KBM-7 (cell line): ENCODE measurements at regions not wholly inside any gene's neighbourhood (a gene's known extent, or its start where the extent isn't known, plus 50 kb on each side); places are given as distances from the start of the nearest gene placed in this dataset.

Experiments
- DNase-seq: peaks from one replicate; pipeline ENCODE4 v3.0.0-alpha.2; 2015
- in situ Hi-C: fragments of 300-500 bp; cut with MboI; formaldehyde crosslinking; loops from 2 replicates; pipeline ENCODE4 v1.14.3; 2020; ENCODE audit warnings: low sequenced_read_pairs, low pct_unique_long_range_greater_than_20kb, mixed read lengths

DNA sequence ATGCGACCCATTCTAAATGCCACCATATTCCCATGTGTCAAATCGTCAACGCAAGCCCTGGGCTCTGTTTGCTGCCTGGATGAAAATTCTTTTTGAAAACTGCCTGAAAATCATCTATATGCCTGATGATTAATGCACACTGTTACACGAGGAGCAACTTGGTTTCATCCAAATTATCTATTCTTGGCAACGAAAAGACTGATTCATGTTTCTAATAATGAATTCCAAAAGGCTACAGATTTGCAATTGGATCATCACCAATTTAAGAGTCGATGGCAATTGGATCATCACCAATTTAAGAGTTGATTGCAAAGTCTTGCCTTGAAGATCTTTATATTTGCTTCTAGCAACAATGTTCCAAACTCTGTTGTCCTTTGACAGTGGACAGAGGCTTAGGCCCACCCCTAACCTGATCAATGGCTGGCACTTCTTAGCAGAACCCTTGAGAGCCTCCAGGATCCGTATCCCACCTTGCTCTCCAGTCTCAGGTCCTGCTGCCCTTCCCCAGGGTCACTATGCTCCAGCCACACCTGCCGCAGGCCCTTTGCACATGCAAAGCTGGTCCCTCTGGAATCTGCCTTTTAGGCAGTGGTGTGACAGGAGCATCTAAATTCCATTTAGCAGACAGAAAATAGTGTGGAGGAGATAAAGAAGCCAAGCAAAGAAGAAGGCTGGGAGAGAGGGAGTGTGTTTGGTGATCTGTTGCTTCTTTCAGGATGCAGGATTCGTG lies 460.9 kb upstream of the SULF2 start:
- in situ Hi-C loops = no loop called here
- no peak for DNase-seq

DNA sequence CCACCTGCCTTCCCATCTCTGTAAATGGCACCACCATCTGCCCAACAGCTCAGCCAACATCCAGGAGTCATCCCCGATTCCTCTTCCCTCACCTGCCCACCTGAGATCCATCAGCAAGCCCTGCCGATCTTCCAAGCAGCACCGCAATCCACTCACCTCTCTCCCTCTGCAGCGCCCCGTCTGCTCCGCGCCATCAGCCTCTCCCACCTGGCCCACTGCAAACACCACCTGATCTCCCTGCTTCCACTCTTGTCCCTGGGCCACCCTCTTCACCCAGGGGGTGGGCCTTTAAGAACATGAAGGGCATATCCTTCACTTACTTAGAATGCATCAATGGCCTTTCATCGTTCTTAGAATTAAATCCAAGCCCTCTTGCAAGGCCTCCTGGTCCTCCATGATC lies 457.3 kb upstream of the SULF2 start:
- no peak for DNase-seq
- in situ Hi-C loops = no loop called here

DNA sequence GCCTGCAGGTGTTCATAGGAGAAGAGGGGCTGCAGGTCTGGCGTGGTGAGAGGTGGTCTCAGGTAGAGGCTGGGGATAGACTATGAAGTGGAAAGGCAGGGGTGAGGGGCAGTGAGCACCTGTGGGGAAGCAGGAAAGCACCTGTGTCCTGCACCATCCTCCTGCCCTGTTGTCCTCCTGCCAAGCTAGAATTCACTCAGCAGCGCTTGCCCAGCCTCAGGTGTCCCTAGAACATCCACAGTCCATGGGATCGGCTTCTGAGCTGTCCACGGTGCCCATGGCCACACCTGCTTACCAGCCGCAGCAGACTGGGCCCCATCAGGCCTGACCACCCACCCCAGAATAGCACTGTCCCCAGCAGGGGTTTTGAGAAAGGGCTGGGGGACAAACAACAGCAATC lies 456.2 kb upstream of the SULF2 start:
- in situ Hi-C loops = no loop called here
- no peak for DNase-seq

DNA sequence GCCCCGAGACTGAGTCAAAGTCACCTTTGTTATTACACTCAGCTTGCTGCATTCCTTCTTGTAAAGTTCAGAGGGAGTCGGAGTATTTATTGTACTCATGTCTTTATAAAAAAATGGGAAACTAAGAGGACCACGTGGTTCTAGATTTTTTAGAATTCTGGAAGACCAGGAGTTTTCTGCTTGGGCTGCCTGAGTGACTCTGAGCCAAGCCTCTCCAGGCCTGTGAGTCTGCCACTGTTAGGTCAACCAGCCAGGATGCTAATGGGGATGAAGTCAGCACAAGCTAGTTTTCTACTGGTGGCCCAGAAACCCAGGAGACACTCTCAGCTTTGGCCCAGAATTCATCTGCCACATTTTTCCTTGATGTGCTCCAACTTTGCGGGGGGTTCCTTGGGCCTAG lies 453.5 kb upstream of the SULF2 start:
- in situ Hi-C loops = no loop called here
- no peak for DNase-seq

DNA sequence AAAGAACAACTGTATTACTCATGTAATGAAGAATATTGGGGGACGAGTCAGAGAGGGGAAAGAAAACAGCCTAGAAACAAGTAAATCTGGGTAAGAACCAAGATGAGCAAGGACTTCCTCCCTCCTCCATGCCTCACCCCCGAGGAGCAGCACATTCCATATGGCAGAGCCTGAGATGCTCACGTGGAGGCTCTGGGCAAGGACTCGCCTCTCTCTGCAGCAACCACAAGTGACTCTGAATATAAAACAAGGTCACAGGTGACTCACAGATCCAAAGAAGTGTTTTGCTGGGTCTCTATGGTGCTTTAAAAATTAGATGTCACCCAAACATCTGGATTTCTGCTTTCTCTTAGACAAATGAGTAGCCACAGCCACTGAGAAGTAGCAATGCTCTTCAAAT lies 453.0 kb upstream of the SULF2 start:
- in situ Hi-C loops = no loop called here

DNA sequence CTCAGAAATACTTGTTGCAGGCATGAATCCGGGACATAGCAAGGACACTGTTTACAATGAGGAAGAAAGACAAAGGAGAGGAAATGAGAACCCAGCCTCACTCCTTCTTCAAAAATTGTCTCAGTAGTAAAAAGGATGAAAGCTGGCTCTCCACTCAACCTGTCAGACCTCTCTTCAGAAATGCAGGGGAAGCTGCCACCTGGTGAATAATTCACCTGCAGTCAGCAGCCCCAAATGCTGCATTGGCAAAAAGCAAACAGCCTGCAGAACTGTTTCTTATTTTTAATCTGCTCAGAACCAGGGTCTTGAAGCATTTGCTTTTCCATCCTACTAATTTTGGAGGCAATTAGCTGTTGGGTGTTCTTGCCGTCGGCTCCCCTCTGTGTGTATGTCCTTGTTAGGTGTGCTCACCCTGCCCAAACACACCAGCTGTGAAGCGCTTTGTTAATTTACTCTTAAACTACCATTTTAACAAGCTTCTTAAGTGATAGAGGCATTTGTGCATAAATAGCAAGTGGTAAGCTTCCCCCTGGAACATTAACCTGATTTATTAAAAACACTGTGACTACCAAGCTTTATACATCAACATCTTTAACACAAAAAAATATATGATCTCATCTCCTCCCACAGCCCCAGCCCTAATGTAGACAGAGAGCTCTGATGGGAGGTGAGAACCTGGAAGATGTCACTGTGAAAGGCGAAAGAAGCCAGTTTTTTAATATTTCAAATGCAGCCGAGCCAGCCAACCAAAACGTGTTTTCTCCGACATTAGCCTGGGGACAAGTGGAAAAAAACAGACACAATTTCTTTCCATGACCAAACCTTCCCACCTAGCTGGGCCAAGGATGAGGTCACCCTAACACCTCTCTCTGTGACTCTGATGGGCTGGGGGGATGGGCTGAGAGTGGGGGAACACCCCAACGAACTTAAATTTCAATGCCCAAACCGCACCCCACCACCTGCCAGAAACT lies 451.0 kb upstream of the SULF2 start:
- in situ Hi-C loops = no loop called here
- no peak for DNase-seq

More for the DNA sequence above, 453.0 kb upstream of the SULF2 start:
- DNase-seq = no peak

DNA sequence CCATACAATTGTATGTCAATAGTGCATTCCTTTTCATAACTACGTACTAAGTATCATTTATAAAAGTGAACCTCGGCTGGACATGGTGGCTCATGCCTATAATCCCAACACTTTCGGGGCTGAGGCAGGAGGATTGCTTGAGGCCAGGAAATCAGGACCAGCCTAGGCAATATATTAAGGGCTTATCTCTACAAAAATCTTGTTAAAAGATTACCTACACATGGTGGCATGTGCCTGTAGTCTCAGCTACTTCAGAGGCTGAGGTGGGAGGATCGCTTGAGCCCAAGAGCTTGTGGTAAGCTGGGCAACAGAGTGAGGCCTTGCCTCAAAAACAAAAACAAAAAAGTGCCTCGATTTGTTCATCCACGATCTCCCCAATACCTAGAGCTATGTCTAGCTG lies 449.7 kb upstream of the SULF2 start:
- in situ Hi-C loops = no loop called here
- DNase-seq = no peak

DNA sequence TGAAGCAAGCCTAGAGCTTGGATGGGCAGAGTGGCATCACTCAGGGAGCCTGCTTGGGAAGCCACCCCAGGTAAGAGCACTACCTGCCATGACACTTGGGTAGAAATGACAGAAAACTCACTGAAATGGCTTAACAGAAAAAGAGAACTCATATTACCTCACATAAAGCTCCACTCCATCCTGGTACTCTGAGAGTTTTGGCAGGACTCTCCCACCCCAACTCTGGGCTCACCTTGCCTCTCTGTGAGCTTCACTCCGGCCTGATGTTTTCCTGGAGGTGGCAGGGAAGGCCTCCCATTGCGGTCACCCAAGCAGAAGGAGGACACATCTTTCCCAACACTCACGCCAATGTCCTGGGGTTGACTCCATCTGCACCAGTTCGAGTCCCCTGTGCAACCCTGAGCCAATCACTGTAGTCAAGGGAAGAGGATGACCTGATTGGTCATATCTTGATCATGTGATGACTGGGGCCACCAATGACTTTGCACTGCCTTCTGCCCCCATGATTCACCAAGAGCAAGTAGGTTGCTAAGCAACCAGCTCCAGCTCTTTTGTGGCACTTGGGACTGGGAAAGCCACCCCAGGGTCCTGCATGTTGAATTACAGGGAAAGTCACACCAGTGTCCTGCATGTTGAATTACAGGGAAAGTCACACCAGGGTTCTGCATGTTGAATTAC lies 446.1 kb upstream of the SULF2 start:
- DNase-seq = no peak
- in situ Hi-C loops = no loop called here

DNA sequence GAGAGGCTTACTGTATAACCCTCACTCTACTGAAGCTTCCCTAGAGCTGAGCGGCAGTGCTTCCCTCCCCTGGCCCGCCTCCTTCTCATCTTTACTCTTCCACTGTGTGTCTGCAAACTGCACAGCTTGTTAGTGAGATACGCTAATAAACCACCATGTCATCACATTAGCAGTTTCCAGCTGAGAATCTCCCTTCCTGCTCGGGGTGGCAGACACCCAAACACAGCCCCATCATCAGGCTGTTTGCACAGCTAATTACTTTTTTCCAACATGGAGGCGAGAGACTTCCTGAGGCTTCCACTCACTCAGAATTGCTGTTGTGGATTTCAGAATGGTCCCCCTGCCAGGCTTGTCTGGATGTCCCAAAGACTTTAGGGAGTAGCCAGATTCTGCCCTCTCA lies 444.9 kb upstream of the SULF2 start:
- in situ Hi-C loops = no loop called here
- no peak for DNase-seq

DNA sequence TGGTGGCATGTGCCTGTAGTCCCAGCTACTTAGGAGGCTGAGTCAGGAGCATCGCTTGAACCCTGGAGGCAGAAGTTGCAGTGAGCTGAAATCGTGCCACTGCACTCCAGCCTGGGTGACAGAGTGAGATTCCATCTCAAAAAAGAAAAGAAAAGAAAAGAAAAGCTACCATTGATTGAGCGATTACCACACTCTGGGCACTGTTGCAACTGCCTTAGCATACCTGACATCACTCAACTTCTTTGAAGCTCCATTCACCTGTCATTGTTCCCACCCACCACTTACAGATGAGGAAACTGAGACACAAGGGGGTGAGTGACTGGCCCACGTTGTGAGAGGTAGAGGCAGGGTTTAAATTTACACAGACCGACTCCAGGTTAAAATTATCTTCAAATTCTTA lies 442.1 kb upstream of the SULF2 start:
- no peak for DNase-seq
- in situ Hi-C loops = no loop called here

DNA sequence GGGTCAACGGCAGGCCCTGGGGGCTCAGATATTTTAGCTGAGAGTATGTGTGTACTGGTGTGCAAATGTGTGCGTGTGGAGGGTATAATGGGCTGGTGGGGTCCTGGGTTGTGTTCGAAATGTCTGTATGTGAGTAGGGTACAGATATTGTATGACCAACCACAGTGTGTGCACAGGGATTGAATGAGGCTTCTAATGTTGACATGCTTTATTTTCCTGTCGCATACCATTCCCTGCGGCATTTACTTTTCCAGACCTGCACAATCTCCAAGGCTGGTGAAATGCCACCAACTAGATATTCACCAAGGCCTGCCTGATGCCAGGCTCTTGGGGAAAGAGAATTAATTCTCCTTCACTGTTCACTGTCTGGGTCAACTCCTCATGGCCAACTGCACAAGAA lies 441.4 kb upstream of the SULF2 start:
- in situ Hi-C loops = no loop called here
- no peak for DNase-seq

DNA sequence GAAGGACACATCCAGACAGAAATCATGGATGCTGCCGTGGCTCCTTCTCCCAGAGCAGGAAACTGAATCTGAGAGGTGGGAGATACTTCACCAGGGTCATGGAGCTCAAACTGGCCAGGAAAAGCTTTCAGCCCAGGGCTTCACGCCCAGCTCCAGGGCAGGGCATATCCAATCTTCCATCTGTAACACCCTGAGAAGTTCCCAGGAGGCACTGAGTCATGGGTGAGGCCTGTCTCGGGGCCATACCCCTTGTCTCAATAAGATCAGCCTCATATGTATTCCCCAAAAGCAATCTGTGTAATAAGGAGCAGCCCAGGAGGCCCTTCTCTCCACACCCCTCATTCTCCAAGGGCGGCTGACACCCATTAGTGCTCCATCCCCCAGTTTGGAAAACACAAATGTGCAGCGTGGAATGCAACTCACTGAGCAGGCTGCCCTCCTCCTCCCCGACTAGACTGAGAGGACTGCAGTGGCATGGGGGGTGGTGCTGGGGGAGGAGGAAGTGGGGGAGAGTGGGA lies 439.3 kb upstream of the SULF2 start:
- in situ Hi-C loops = no loop called here
- DNase-seq = no peak

DNA sequence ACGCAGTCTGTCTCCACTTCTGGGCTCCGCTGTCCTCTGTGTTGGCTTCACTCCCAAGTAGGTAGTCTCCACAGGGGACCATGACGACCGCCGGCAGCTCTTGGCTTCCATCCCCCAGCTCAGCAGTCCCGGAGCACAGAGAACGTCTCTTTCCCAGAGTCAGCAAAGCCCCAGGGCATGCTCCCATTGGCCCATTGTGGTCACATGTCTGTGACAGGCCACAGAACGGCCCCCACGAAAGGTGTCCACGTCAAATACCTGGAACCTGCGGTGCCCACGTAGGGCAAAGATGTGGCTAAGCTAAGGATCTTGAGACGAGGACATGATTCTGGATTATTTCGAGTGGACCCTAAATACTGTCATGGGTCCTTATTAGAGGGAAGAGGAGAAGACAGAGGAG lies 438.4 kb upstream of the SULF2 start:
- DNase-seq = no peak
- in situ Hi-C loops = no loop called here

DNA sequence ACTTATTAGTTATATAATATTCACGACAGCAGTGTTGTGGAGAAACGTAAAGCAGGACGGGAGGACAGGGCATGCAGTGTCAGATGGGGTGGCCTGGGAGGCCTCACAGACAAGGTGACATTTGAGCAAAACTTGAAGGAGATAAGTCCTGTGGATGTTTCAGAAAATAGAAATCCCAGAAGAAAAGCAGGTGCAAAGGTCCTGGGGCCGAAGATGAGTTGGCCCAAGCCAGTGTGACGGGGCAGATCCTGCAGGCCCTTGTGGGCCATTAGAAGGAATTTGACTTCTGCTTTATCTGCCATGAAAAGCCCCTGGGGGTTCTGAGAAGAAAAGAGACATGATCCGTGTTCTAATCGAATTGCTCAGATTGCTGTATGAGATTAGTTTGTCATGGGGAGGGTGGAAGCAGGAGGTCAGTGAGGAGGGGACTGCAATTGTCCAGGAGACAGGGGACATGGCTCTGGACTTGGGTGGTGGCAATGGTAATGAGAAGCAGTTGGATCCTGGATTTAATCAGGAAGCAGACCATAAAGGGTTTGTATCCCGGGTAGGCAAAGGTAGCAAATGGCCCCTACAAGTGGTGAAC lies 437.4 kb upstream of the SULF2 start:
- DNase-seq = no peak
- in situ Hi-C loops = no loop called here

DNA sequence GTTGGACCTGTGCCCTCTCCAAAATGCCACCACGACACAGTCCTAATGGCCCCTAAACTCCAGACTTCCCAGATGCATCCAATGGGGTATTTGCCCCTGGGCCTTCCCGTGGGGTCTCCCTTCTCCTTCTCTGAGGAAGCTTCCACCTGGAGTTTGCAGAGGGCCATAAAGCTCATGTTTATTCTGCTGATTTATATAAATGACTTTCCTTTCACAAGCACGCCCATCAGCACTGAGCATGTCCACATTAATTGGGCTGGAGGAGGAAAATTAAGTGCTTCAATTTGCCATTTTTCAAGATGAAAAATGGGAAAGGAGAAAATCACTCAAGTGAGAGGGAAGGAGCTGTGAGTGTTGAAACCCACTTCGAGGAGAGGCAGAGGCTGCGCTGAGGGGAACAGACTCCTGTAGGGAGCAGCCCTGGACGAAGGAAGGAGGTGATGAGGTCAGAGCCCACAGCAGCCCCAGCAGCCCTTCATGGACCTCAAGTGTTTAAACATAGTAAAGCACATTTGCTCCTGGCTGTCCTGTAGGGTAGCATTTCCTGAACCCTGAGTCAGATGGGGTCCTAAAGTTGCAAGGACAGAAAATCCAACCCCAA lies 434.9 kb upstream of the SULF2 start:
- in situ Hi-C loops = no loop called here
- no peak for DNase-seq

DNA sequence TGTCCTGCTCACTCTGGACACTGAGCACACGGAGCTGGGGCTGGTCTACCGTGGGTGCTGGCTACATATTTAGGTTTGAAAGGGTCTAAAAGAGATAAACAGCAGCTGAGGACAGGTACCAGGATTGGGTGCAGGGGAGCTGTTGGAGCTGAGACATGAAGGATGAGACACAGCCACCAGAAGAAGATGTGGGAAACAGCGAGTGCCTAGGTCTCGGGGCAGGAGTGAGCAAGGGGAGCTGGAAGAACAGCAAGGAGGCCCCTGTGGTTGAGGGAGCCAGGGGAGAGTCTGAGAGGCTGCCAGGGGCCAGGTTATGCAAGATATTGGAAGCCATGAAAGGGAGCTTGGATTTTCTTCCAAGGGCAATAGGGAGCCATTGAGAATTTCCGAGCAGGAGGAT lies 434.0 kb upstream of the SULF2 start:
- in situ Hi-C loops = no loop called here
- no peak for DNase-seq

DNA sequence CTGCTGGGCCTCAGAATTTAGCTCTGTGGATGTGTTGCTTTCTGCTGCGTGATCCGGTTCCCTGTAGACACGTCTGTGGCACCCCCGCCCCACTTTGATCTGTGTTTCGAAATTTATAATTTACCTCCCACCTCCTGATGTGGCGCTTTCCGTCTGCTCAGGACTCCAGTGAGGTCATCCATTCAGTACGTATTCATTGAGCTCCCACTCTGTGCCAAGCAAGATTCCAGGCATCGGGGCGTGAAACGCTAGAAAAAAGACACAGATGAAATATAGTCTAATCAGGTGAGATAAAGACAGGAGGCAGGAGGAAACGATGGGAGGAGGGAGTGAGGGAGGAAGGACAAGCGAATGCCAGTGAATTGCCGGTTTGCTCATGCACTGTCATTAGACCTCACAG lies 431.9 kb upstream of the SULF2 start:
- DNase-seq = no peak
- in situ Hi-C loops = no loop called here

DNA sequence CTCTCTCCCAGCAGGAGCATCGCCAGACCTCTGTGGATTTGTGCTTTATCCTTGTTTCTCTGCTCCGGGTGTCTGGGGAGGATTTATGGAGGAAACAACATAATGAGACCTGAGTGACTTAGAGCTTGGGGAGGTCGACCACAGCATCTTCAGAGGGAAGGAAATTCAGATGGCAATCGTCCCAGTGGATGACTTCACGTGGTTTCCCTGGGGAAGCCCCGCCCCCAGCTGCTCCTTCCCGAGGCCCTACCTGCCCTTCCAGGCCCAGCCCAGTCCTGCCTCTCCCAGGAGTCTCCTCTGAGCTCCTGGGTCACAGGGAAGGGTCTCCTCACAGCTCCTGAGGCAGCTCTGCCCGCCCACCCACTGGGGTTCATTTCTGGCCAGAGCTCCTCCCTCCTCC lies 430.3 kb upstream of the SULF2 start:
- in situ Hi-C loops = no loop called here
- DNase-seq = no peak

DNA sequence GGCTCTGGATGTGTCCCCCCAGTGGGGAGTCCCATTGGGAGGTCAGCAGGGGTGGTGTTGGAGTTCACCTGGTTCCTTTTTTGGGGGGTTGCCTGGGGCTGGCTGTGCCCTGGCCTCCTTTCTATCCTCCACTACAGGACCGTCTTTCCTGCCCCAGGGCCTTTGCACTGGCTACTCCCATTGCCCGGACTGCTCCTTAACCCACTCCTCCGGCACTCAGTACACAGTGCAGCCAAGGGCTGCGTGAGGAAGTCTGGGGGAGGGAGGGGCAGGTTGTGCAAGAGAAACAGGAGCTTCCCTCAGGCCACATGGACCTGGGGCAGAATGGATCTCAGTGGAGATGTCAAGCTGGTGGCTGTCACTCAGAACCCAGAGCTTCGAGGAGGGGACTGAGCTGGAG lies 429.3 kb upstream of the SULF2 start:
- in situ Hi-C loops = no loop called here
- no peak for DNase-seq
